Body of pancreas (tissue), 4 donors: ENCODE measurements at regions not wholly inside any gene's neighbourhood (a gene's known extent, or its start where the extent isn't known, plus 50 kb on each side); places are given as distances from the start of the nearest gene placed in this dataset.

Experiments
- CTCF ChIP-seq, 7 experiments: fragments of 450-650 bp in 4 of 7; fragments of 200-600 bp in 3 of 7; sonication (generic) in 3 of 7; IDR thresholded peaks; one replicate each; pipeline ENCODE4 v1.5.1; 2016 to 2019; ENCODE audit warnings: antibody characterized with exemption in 7 of 7
- POLR2A ChIP-seq, 3 donors: fragments of 450-650 bp; IDR thresholded peaks; one replicate each; pipeline ENCODE4 v1.6.1; 2016; ENCODE audit warnings: antibody characterized with exemption in 3 of 3, mild to moderate bottlenecking in 2 of 3

GRCh38 chr15:97759363-97759762, 201.1 kb upstream of the ARRDC4 start:
- no peak for TF ChIP-seq CTCF (IDR thresholded peaks at IDR 0.05)
- no peak for TF ChIP-seq POLR2A (IDR thresholded peaks at IDR 0.05)
